Aorta (tissue), 5 donors: ENCODE measurements at regions not wholly inside any gene's neighbourhood (a gene's known extent, or its start where the extent isn't known, plus 50 kb on each side); places are given as distances from the start of the nearest gene placed in this dataset.

Experiments
- ATAC-seq: fragments of 200-7000 bp; cut with Tn5 transposase; one replicate; pipeline ENCODE4 v1.9.1; 2022; ENCODE audit warnings: moderate library complexity; ENCODE audit not compliant: low FRiP score
- DNase-seq, 2 donors: peaks; one replicate each; pipeline ENCODE4 v3.0.0-alpha.2; 2020
- H3K27ac ChIP-seq, 2 donors: one replicate each; pipeline ENCODE4 v1.5.1; 2013; ENCODE audit warnings: low read length in 2 of 2, mild to moderate bottlenecking in 2 of 2, moderate library complexity in 2 of 2, control low read depth in 1 of 2, inconsistent platforms in 1 of 2, low read depth in 1 of 2
- H3K27me3 ChIP-seq, 2 donors: one replicate each; pipeline ENCODE4 v1.6.1; 2013; ENCODE audit warnings: control low read depth in 1 of 2, low read length in 1 of 2, mild to moderate bottlenecking in 1 of 2, moderate library complexity in 1 of 2; ENCODE audit not compliant: insufficient read depth in 2 of 2, control insufficient read depth in 1 of 2
- H3K36me3 ChIP-seq, 2 donors: one replicate each; pipeline ENCODE4 v1.6.1; 2013; ENCODE audit warnings: control low read depth in 1 of 2, low read length in 1 of 2, mild to moderate bottlenecking in 1 of 2; ENCODE audit not compliant: insufficient read depth in 2 of 2, control insufficient read depth in 1 of 2
- H3K4me1 ChIP-seq, 2 donors: one replicate each; pipeline ENCODE4 v1.6.1; 2013; ENCODE audit warnings: low read length in 2 of 2, control low read depth in 1 of 2, mild to moderate bottlenecking in 1 of 2, moderate library complexity in 1 of 2; ENCODE audit not compliant: insufficient read depth in 2 of 2, control insufficient read depth in 1 of 2
- H3K4me3 ChIP-seq, 2 donors: one replicate each; pipeline ENCODE4 v1.5.1; 2013; ENCODE audit warnings: low read length in 2 of 2, control low read depth in 1 of 2, mild to moderate bottlenecking in 1 of 2
- H3K9me3 ChIP-seq: one replicate; pipeline ENCODE4 v1.6.1; 2013; ENCODE audit warnings: mild to moderate bottlenecking, low read length; ENCODE audit not compliant: control insufficient read depth
- WGBS, 2 donors: extraction: QIAGEN DNeasy Blood & Tissue Kit; methylation state at CpG; one replicate each; pipeline ENCODE4 v1.1.7; 2013; 5-methylcytosine and 5-hydroxymethylcytosine counted together
- intact Hi-C, 2 donors: fragments of 100-400 bp; cut with DNase I; formaldehyde crosslinking; loops; one replicate each; pipeline versions ENCODE4 v1.14.2 to v1.15.0; 2022
- donor health status: healthy with polysubstance abuse.
- donor health status: Bipolar disorder and iron deficiency.
- donor health status: DM: no; HTN: no; CAD: no.
- donor health status: DM: no; HTN: no; CAD: no.
- donor health status: DM: yes; HTN: yes; CAD: no.

- intact Hi-C loops = no loop called here
- no peaks in the 10 kb centered on the region for H3K4me1 ChIP-seq
- ATAC-seq = no peak
- no peaks in the 10 kb centered on the region for H3K27me3 ChIP-seq
- 23 to 26% methylated on average over 1 of the region's 1 CpG for WGBS, 2 donors
- no peak overlapping the region for H3K4me3 ChIP-seq
- no peaks in the 10 kb centered on the region for H3K36me3 ChIP-seq
- H3K9me3 ChIP-seq = no peaks in the 10 kb centered on the region
- DNase-seq = no peak
- no peak overlapping the region for H3K27ac ChIP-seq
These were observed 902.1 kb upstream of the LCORL start for GRCh38 chr4:18923496-18924161.

- intact Hi-C loops = no loop called here
- no peak for ATAC-seq
- H3K27me3 ChIP-seq = no peaks in the 10 kb centered on the region
- no peak overlapping the region for H3K27ac ChIP-seq
- no peaks in the 10 kb centered on the region for H3K4me1 ChIP-seq
- H3K36me3 ChIP-seq = no peaks in the 10 kb centered on the region
- H3K4me3 ChIP-seq = no peak overlapping the region
- H3K9me3 ChIP-seq = peaks cover 2% of the 10 kb centered on the region
- DNase-seq = no peak
These were observed 896.1 kb upstream of the LCORL start for GRCh38 chr4:18917689-18918088.

GRCh38 chr4:18914182-18914581, 892.6 kb upstream of the LCORL start:
- H3K27me3 ChIP-seq = no peaks in the 10 kb centered on the region
- WGBS, 2 donors = 90 to 94% methylated on average over 1 of the region's 1 CpG
- peaks cover 2% of the 10 kb centered on the region for H3K9me3 ChIP-seq
- H3K4me1 ChIP-seq = no peaks in the 10 kb centered on the region
- no peak overlapping the region for H3K27ac ChIP-seq
- intact Hi-C loops = no loop called here
- ATAC-seq (no peak), DNase-seq (no peak)
- no peaks in the 10 kb centered on the region for H3K36me3 ChIP-seq
- no peak overlapping the region for H3K4me3 ChIP-seq

GRCh38 chr4:18894928-18895327, 873.4 kb upstream of the LCORL start:
- H3K36me3 ChIP-seq = no peaks in the 10 kb centered on the region
- WGBS, 2 donors = 17 to 51% methylated on average over 2 of the region's 2 CpGs
- H3K27ac ChIP-seq = no peak overlapping the region
- no peak for ATAC-seq
- H3K9me3 ChIP-seq = no peaks in the 10 kb centered on the region
- intact Hi-C loops = no loop called here
- H3K4me3 ChIP-seq = no peak overlapping the region
- no peaks in the 10 kb centered on the region for H3K4me1 ChIP-seq
- no peak for DNase-seq
- no peaks in the 10 kb centered on the region for H3K27me3 ChIP-seq

- H3K4me3 ChIP-seq = no peak overlapping the region
- no peaks in the 10 kb centered on the region for H3K36me3 ChIP-seq
- H3K27ac ChIP-seq = no peak overlapping the region
- WGBS, 2 donors = 39 to 44% methylated on average over 3 of the region's 3 CpGs
- DNase-seq (no peak), ATAC-seq (no peak)
- intact Hi-C loops = no loop called here
- H3K27me3 ChIP-seq = no peaks in the 10 kb centered on the region
- H3K9me3 ChIP-seq = no peaks in the 10 kb centered on the region
- H3K4me1 ChIP-seq = no peaks in the 10 kb centered on the region
These were observed 860.9 kb upstream of the LCORL start for GRCh38 chr4:18882468-18882867.

- Histone ChIP-seq H3K9me3 (no peaks in the 10 kb centered on the region), H3K27me3 (no peaks in the 10 kb centered on the region), H3K4me1 (no peaks in the 10 kb centered on the region), H3K27ac (no peak overlapping the region), H3K4me3 (no peak overlapping the region), H3K36me3 (no peaks in the 10 kb centered on the region)
- ATAC-seq (no peak), DNase-seq (no peak)
- WGBS, 2 donors = 56 to 75% methylated on average over 1 of the region's 1 CpG
- intact Hi-C loops = no loop called here
These were observed 860.0 kb upstream of the LCORL start for GRCh38 chr4:18881556-18881955.

GRCh38 chr4:18880871-18881270, 859.3 kb upstream of the LCORL start:
- DNase-seq = no peak
- intact Hi-C loops = no loop called here
- no peak overlapping the region for H3K27ac ChIP-seq

GRCh38 chr4:18878561-18878960, 857.0 kb upstream of the LCORL start:
- Histone ChIP-seq H3K4me3 (no peak overlapping the region), H3K36me3 (no peaks in the 10 kb centered on the region), H3K4me1 (no peaks in the 10 kb centered on the region), H3K9me3 (no peaks in the 10 kb centered on the region), H3K27ac (no peak overlapping the region), H3K27me3 (no peaks in the 10 kb centered on the region)
- no peak for DNase-seq
- no peak for ATAC-seq
- 1 to 3% methylated on average over 1 of the region's 1 CpG for WGBS, 2 donors
- intact Hi-C loops = no loop called here

More at GRCh38 chr4:18880871-18881270, 859.3 kb upstream of the LCORL start:
- 50 to 56% methylated on average over 2 of the region's 2 CpGs for WGBS, 2 donors
- H3K4me1 ChIP-seq = no peaks in the 10 kb centered on the region
- no peak overlapping the region for H3K4me3 ChIP-seq
- H3K36me3 ChIP-seq = no peaks in the 10 kb centered on the region
- no peak for ATAC-seq
- H3K9me3 ChIP-seq = no peaks in the 10 kb centered on the region
- no peaks in the 10 kb centered on the region for H3K27me3 ChIP-seq

- Histone ChIP-seq H3K4me3 (no peak overlapping the region), H3K9me3 (no peaks in the 10 kb centered on the region), H3K36me3 (no peaks in the 10 kb centered on the region), H3K27me3 (no peaks in the 10 kb centered on the region), H3K4me1 (no peaks in the 10 kb centered on the region), H3K27ac (no peak overlapping the region)
- intact Hi-C loops = no loop called here
- DNase-seq (no peak), ATAC-seq (no peak)
- 13 to 23% methylated on average over 1 of the region's 1 CpG for WGBS, 2 donors
These were observed 847.6 kb upstream of the LCORL start for GRCh38 chr4:18869166-18869565.
